ENCODE measurements at regions not wholly inside any gene's neighbourhood (a gene's known extent, or its start where the extent isn't known, plus 50 kb on each side); places are given as distances from the start of the nearest gene placed in this dataset.

DNA sequence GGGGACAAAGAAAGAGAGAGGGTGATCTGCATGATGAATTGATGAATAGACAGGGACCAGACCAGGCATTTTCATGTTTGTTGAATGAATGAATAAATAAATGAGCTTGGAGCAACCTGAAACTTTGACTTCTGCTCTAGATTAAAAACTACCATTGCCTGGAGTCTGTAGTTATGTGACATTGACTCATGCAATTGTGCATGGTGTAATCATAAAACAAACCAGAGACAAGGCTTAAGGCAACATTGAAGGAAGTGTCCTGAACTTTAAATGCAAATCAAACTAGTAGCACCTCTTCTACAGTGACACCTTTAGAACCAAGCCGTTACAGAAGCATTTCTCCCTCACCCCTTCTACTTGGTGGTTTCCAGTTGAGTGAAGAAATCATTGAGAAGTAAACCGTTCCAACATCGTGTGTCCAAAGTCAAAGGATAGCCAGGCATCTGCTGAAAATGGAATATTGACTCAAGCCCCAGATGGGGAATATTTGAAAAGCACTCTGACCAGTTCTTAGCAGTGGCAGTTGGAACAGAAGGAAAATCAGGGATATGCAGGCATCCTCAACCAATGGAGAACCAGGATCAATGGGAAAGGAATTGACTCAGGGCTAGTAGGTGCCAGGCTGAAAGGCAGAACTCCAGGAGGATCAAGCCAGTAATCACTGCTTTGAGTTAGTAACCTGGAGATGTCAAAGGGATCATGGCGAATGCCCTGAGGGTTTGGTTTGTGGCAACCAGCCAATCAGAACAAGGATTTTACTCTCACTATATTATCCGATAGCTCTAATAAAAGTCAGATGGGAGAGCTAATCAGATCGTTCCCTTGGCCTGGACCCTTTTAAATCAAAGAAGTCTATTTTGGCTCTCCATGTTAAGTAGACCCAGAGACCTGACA lies 171.2 kb upstream of the TSHZ2 start:
- no peak for TF ChIP-seq EZH2 (IDR thresholded peaks at IDR 0.05)
- TF ChIP-seq POLR2A (IDR thresholded peaks at IDR 0.05; ENCODE audit: borderline replicate concordance, extremely low read depth, insufficient read depth, insufficient read length): no peak
- TF ChIP-seq, protein P1, sequence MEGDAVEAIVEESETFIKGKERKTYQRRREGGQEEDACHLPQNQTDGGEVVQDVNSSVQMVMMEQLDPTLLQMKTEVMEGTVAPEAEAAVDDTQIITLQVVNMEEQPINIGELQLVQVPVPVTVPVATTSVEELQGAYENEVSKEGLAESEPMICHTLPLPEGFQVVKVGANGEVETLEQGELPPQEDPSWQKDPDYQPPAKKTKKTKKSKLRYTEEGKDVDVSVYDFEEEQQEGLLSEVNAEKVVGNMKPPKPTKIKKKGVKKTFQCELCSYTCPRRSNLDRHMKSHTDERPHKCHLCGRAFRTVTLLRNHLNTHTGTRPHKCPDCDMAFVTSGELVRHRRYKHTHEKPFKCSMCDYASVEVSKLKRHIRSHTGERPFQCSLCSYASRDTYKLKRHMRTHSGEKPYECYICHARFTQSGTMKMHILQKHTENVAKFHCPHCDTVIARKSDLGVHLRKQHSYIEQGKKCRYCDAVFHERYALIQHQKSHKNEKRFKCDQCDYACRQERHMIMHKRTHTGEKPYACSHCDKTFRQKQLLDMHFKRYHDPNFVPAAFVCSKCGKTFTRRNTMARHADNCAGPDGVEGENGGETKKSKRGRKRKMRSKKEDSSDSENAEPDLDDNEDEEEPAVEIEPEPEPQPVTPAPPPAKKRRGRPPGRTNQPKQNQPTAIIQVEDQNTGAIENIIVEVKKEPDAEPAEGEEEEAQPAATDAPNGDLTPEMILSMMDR (IDR thresholded peaks at IDR 0.05 in 2 of 3, conservative IDR thresholded peaks at IDR 0.05 in 1 of 3; ENCODE audit: borderline replicate concordance in 1 of 3, insufficient read depth in 1 of 3, low read depth in 2 of 3, low read length in 2 of 3): no peak
- TF ChIP-seq POLR2AphosphoS5 (IDR thresholded peaks at IDR 0.05; ENCODE audit: low read depth, low read length): no peak
- TF ChIP-seq YY1 (IDR thresholded peaks at IDR 0.05; ENCODE audit: extremely low read depth, insufficient replicate concordance, low read depth, low read length): no peak
- no peak for TF ChIP-seq EZH2phosphoT487 (IDR thresholded peaks at IDR 0.05; ENCODE audit: borderline replicate concordance)
- TF ChIP-seq JUND (IDR thresholded peaks at IDR 0.05): no peak
- no peak for TF ChIP-seq SRF (IDR thresholded peaks at IDR 0.05; ENCODE audit: low read depth)
- TF ChIP-seq CEBPB (IDR thresholded peaks at IDR 0.05; ENCODE audit: low read depth): no peak

Data from HCT116 (cell line).